MM.1S (cell line): ENCODE measurements at regions not wholly inside any gene's neighbourhood (a gene's known extent, or its start where the extent isn't known, plus 50 kb on each side); places are given as distances from the start of the nearest gene placed in this dataset.

Source experiments
- DNase-seq: peaks from one replicate; pipeline ENCODE4 v3.0.0-alpha.2; 2015
- H2AFZ ChIP-seq: fragments of 300-600 bp; sonication (generic); 2 replicates; pipeline ENCODE4 v1.6.0; 2016; ENCODE audit warnings: antibody characterized with exemption, low read length
- H3F3A ChIP-seq: fragments of 300-600 bp; sonication (generic); 2 replicates; pipeline ENCODE4 v1.6.1; 2016; ENCODE audit warnings: mild to moderate bottlenecking, antibody characterized with exemption, low read length, moderate library complexity, mixed read lengths; ENCODE audit not compliant: insufficient read depth
- H3K27ac ChIP-seq: fragments of 300-600 bp; sonication (generic); 2 replicates; pipeline ENCODE4 v1.5.1; 2016; ENCODE audit warnings: mild to moderate bottlenecking, low read length
- H3K27me3 ChIP-seq: fragments of 300-600 bp; sonication (generic); replicated peaks from 2 replicates; pipeline ENCODE4 v1.6.0; 2016; ENCODE audit warnings: low read length; ENCODE audit not compliant: insufficient read depth
- H3K36me3 ChIP-seq: fragments of 300-600 bp; sonication (generic); replicated peaks from 2 replicates; pipeline ENCODE4 v1.6.1; 2016; ENCODE audit warnings: mild to moderate bottlenecking, low read length, mixed read lengths; ENCODE audit not compliant: insufficient read depth
- H3K4me1 ChIP-seq: fragments of 300-600 bp; sonication (generic); 2 replicates; pipeline ENCODE4 v1.6.1; 2016; ENCODE audit warnings: low read length, mixed read lengths
- H3K4me2 ChIP-seq: fragments of 300-600 bp; sonication (generic); 2 replicates; pipeline ENCODE4 v1.6.0; 2016; ENCODE audit warnings: low read depth, low read length
- H3K4me3 ChIP-seq: fragments of 300-600 bp; sonication (generic); 2 replicates; pipeline ENCODE4 v1.5.1; 2016; ENCODE audit warnings: low read length, mixed read lengths
- H3K79me2 ChIP-seq: fragments of 300-600 bp; sonication (generic); 2 replicates; pipeline ENCODE4 v1.6.1; 2016; ENCODE audit warnings: mixed run types, low read length, mixed read lengths
- H3K9ac ChIP-seq: fragments of 300-600 bp; sonication (generic); 2 replicates; pipeline ENCODE4 v1.6.1; 2016; ENCODE audit warnings: low read length, mixed read lengths
- H3K9me2 ChIP-seq: fragments of 300-600 bp; sonication (generic); replicated peaks from 2 replicates; pipeline ENCODE4 v1.6.1; 2016; ENCODE audit warnings: mild to moderate bottlenecking, low read length, mixed read lengths; ENCODE audit not compliant: insufficient read depth
- H3K9me3 ChIP-seq: fragments of 300-600 bp; sonication (generic); replicated peaks from 2 replicates; pipeline ENCODE4 v1.6.1; 2016; ENCODE audit warnings: mild to moderate bottlenecking, low read length, mixed read lengths; ENCODE audit not compliant: insufficient read depth
- H4K20me1 ChIP-seq: fragments of 300-600 bp; sonication (generic); 2 replicates; pipeline ENCODE4 v1.6.1; 2016; ENCODE audit warnings: mild to moderate bottlenecking, low read length, moderate library complexity, mixed read lengths; ENCODE audit not compliant: insufficient read depth
- CTCF ChIP-seq: fragments of 300-600 bp; sonication (generic); IDR thresholded peaks from 2 replicates; pipeline ENCODE4 v1.5.1; 2016; ENCODE audit warnings: antibody characterized with exemption, low read length, mixed read lengths
- EZH2 ChIP-seq: fragments of 300-600 bp; sonication (generic); optimal IDR thresholded peaks from 2 replicates; pipeline ENCODE3; 2017; ENCODE audit warnings: low read depth, mild to moderate bottlenecking, antibody characterized with exemption, low read length, mixed read lengths
- EZH2phosphoT487 ChIP-seq: fragments of 300-600 bp; sonication (generic); IDR thresholded peaks from 2 replicates; pipeline ENCODE4 v1.6.1; 2018; ENCODE audit warnings: antibody characterized with exemption, low read length

- no peaks in the 10 kb centered on the region for H3K79me2 ChIP-seq
- H2AFZ ChIP-seq: no peak overlapping the region
- H3K9ac ChIP-seq: no peak overlapping the region
- no peak for TF ChIP-seq EZH2
- TF ChIP-seq EZH2phosphoT487: no peak
- TF ChIP-seq CTCF: no peak
- no peaks in the 10 kb centered on the region for H3K9me2 ChIP-seq
- H3F3A ChIP-seq: no peaks in the 10 kb centered on the region
- no peaks in the 10 kb centered on the region for H3K4me1 ChIP-seq
- no peaks in the 10 kb centered on the region for H3K27me3 ChIP-seq
- no peak overlapping the region for H3K4me3 ChIP-seq
- no peak for DNase-seq
- no peaks in the 10 kb centered on the region for H3K9me3 ChIP-seq
- H3K36me3 ChIP-seq: no peaks in the 10 kb centered on the region
- H3K4me2 ChIP-seq: no peak overlapping the region
- H3K27ac ChIP-seq: no peak overlapping the region
- H4K20me1 ChIP-seq: no peaks in the 10 kb centered on the region
Observed at GRCh38 chr14:100389497-100390104, 66.5 kb downstream of the SLC25A47 start.

- Histone ChIP-seq H3K27ac (no peak overlapping the region), H3F3A (no peaks in the 10 kb centered on the region), H3K4me2 (no peak overlapping the region), H3K4me3 (no peak overlapping the region), H3K36me3 (no peaks in the 10 kb centered on the region), H3K9me3 (no peaks in the 10 kb centered on the region), H3K27me3 (no peaks in the 10 kb centered on the region), H2AFZ (no peak overlapping the region), H3K9ac (no peak overlapping the region), H3K9me2 (no peaks in the 10 kb centered on the region), H3K4me1 (no peaks in the 10 kb centered on the region), H4K20me1 (no peaks in the 10 kb centered on the region), H3K79me2 (no peaks in the 10 kb centered on the region)
- no peak for DNase-seq
- no peak for TF ChIP-seq CTCF
- no peak for TF ChIP-seq EZH2phosphoT487
- TF ChIP-seq EZH2: no peak
Observed at GRCh38 chr14:100391173-100391572, 68.0 kb downstream of the SLC25A47 start.

GRCh38 chr14:100391724-100392123 is 68.6 kb downstream of the SLC25A47 start:
- Histone ChIP-seq H4K20me1 (no peaks in the 10 kb centered on the region), H3K9ac (no peak overlapping the region), H2AFZ (no peak overlapping the region), H3K9me3 (no peaks in the 10 kb centered on the region), H3K79me2 (no peaks in the 10 kb centered on the region), H3K36me3 (no peaks in the 10 kb centered on the region), H3K9me2 (no peaks in the 10 kb centered on the region), H3K27ac (no peak overlapping the region), H3K27me3 (no peaks in the 10 kb centered on the region), H3K4me3 (no peak overlapping the region), H3F3A (no peaks in the 10 kb centered on the region), H3K4me1 (no peaks in the 10 kb centered on the region), H3K4me2 (no peak overlapping the region)
- DNase-seq: no peak
- TF ChIP-seq EZH2phosphoT487: no peak

GRCh38 chr14:100392356-100392755 is 69.2 kb downstream of the SLC25A47 start:
- H3K4me3 ChIP-seq: no peak overlapping the region
- no peak overlapping the region for H2AFZ ChIP-seq
- TF ChIP-seq CTCF (no peak), EZH2 (no peak), EZH2phosphoT487 (no peak)
- no peaks in the 10 kb centered on the region for H4K20me1 ChIP-seq
- H3K27ac ChIP-seq: no peak overlapping the region
- H3K79me2 ChIP-seq: no peaks in the 10 kb centered on the region
- H3K4me2 ChIP-seq: no peak overlapping the region
- H3F3A ChIP-seq: no peaks in the 10 kb centered on the region
- no peaks in the 10 kb centered on the region for H3K36me3 ChIP-seq
- H3K4me1 ChIP-seq: no peaks in the 10 kb centered on the region
- H3K9me3 ChIP-seq: no peaks in the 10 kb centered on the region
- H3K27me3 ChIP-seq: no peaks in the 10 kb centered on the region
- no peak for DNase-seq
- no peak overlapping the region for H3K9ac ChIP-seq
- no peaks in the 10 kb centered on the region for H3K9me2 ChIP-seq
